ENCODE measurements at regions not wholly inside any gene's neighbourhood (a gene's known extent, or its start where the extent isn't known, plus 50 kb on each side); places are given as distances from the start of the nearest gene placed in this dataset.
"Not testable (repeated sequence)": the region's sequence is repeated elsewhere in the genome, so short reads cannot be mapped to it uniquely, and the experiment has no call there.

DNA sequence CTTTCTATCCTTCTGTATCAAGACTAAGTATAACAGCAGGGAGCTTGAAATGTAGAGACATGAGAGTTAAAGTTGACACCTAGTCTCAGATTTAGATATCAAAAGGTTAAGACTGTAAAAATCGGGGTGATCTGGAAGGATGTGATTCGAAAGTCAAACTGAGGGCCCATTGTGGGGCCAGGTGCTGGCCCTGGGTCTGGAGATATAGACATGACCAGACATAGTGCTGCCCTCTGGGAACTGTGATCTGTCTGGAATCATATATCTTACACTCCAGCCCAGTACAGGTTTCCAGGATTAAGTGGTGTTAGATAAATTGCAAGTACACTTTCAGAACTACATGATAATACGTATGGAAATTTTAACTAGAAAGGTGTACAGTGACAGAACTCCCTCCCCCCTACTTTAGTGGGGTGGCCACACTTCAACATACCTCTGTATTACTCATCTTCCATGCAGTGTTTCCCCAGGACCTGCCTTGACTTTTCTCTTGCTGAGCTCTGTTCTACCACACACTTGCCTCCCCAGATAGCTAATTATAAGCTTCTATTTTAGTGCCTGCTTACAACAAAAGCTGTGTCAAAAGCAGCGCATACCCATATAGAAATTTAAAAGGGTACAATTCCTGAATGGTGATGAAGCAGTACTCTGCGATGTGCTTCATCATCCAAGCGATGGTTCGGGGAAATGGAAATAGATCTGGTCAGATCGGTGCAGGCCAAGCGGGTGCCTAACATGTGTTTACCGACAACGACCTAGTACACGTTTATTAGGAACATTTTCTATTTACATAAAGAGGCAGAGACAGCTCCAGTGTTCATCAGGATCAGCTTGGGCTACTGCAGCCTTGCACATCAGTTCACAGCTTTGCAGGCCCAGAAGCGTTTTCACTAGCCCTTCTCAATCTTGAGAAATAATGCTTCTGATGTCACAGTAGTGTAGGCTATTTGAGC, 68.7 kb downstream of the ARF6 start:
- POLR2A ChIA-PET = interaction anchor here (0.5 kb wide), 1 partner anchor 55 kb away, joined by 4 read pairs; no protein-coding TSS in a partner anchor
- no peak overlapping the region for H3K4me3 ChIP-seq (ENCODE audit: low read depth, low read length)
- TF ChIP-seq CTCF (IDR thresholded peaks at IDR 0.05; ENCODE audit: insufficient read depth, low read length, missing control alignments) = no peak
- DNase-seq (ENCODE audit: low read depth, low spot score) = no peak
- CTCF ChIA-PET = interaction anchor here (1.2 to 1.3 kb wide), 2 partner anchors 108 to 143 kb away, joined by 3 to 4 read pairs; no protein-coding TSS in a partner anchor

GRCh38 chr14:49962621-49963020, 69.7 kb downstream of the ARF6 start:
- ChIA-PET CTCF (interaction anchor here (0.8 to 1.3 kb wide), 2 partner anchors 101 to 109 kb away, joined by 3 read pairs; no protein-coding TSS in a partner anchor), POLR2A (no interaction called here)
- no peak for TF ChIP-seq CTCF (IDR thresholded peaks at IDR 0.05; ENCODE audit: insufficient read depth, low read length, missing control alignments)
- no peak for DNase-seq (ENCODE audit: low read depth, low spot score)
- no peak overlapping the region for H3K4me3 ChIP-seq (ENCODE audit: low read depth, low read length)

GRCh38 chr14:49965068-49965651, 72.3 kb downstream of the ARF6 start:
- H3K4me3 ChIP-seq (ENCODE audit: low read depth, low read length); CTCF ChIA-PET; DNase-seq (ENCODE audit: low read depth, low spot score); POLR2A ChIA-PET: not testable (repeated sequence)

GRCh38 chr14:49966304-49966809, 73.5 kb downstream of the ARF6 start:
- ChIA-PET POLR2A (no interaction called here), CTCF (interaction anchor here (1.2 kb wide), 2 partner anchors 100 to 139 kb away, joined by 4 read pairs; no protein-coding TSS in a partner anchor)
- DNase-seq (ENCODE audit: low read depth, low spot score) = no peak
- no peak for TF ChIP-seq CTCF (IDR thresholded peaks at IDR 0.05; ENCODE audit: insufficient read depth, low read length, missing control alignments)
- H3K4me3 ChIP-seq (ENCODE audit: low read depth, low read length) = no peak overlapping the region

GRCh38 chr14:49966971-49967630, 74.2 kb downstream of the ARF6 start:
- no peak overlapping the region for H3K4me3 ChIP-seq (ENCODE audit: low read depth, low read length)
- DNase-seq (ENCODE audit: low read depth, low spot score) = no peak
- POLR2A ChIA-PET = no interaction called here
- TF ChIP-seq CTCF (IDR thresholded peaks at IDR 0.05; ENCODE audit: insufficient read depth, low read length, missing control alignments) = no peak
- CTCF ChIA-PET = interaction anchor here (0.8 to 1.2 kb wide), 4 partner anchors 19 to 138 kb away, joined by 3 to 4 read pairs (median 4); no protein-coding TSS in a partner anchor

DNA sequence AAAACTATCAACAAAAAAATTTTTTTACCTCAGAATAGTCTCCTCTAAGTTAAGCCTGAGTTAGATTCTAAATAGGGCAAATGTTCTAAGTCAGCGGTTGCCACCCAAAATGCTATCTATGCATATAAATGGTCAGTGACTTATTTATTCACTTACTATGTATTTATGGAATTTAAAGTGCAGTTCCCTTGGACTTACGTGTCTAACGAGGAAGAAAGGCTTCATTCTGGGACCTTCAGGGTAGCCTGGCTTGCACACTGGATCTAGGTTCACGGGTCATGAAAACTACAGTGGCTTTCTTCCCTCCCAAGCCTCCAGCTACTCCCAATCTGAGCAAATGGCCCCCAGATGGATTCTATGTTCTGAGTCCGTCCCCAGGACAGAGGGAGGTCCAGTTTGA, 77.1 kb downstream of the ARF6 start:
- TF ChIP-seq CTCF (IDR thresholded peaks at IDR 0.05; ENCODE audit: insufficient read depth, low read length, missing control alignments) = no peak
- H3K4me3 ChIP-seq (ENCODE audit: low read depth, low read length) = no peak overlapping the region
- DNase-seq (ENCODE audit: low read depth, low spot score) = no peak
- ChIA-PET POLR2A (no interaction called here), CTCF (interaction anchor here (1.0 to 1.4 kb wide), 2 partner anchors 11 to 12 kb away, joined by 3 read pairs; no protein-coding TSS in a partner anchor)
